HL-60/S4 treated with phorbol 12-myristate 13-acetate at 8.2 ng/mL for 4 days and 3 days (cell line): ENCODE measurements at regions not wholly inside any gene's neighbourhood (a gene's known extent, or its start where the extent isn't known, plus 50 kb on each side); places are given as distances from the start of the nearest gene placed in this dataset.
"Not testable (repeated sequence)": the region's sequence is repeated elsewhere in the genome, so short reads cannot be mapped to it uniquely, and the experiment has no call there.

Experiments
- in situ Hi-C: fragments of 300-500 bp; cut with MboI; formaldehyde crosslinking; loops from 2 replicates; pipeline ENCODE4 v1.15.0; 2022; ENCODE audit warnings: low sequenced_read_pairs

DNA sequence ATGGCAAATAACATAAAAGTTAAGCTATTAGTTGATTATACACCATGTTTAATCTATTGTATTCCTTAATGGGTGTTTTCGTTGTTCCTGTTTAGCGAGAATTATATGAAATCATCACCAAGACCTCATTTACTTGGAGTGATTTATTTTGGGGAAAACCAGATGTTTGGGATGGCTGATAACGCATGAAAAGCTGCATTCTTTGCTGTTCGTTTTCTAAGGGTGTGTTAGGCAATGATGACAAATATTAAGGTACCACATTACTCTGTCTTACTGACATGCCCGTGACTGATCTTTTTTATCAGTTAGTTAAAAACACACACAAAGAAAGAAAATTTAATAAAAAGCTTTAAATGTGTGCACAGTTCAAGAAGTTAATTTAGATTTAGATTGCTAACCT, 176.4 kb downstream of the ZFP64 start:
- in situ Hi-C loops = no loop called here

DNA sequence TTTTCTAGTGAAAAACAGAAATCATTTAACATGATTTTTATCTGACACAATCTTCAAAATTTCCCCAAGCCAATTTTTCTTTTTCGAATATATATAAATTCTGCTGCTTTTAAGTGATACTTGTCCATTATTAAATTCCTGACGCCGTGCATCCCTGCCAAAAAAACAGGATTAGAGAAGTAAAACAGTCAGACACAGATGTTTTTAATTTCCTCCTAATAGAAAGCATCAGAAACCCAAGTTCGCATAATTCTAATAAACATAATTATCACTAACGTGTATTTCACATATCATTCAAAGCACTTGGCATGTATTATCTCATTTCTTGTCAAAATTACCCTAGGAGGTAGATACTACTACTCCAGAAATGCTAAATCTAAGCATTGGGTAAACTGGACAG, 179.5 kb downstream of the ZFP64 start:
- in situ Hi-C loops = no loop called here

DNA sequence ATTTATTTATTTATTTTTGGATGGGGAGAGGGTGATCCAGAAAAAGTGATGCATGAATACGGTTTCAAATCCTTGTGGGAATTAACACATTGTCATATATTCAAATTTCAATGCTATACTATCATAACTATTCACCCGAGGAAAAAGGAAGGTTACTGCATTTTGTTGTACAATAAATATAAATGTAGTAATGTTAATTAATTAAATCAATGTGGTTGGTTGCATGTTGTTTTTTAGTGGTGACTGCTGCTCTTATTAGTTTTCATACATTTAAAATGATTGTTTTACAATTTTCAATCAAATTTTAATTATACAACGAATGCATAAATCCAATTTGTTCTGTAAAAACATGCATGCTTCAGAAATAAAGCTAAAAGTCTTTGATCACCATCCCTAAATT, 180.5 kb downstream of the ZFP64 start:
- in situ Hi-C loops = no loop called here

DNA sequence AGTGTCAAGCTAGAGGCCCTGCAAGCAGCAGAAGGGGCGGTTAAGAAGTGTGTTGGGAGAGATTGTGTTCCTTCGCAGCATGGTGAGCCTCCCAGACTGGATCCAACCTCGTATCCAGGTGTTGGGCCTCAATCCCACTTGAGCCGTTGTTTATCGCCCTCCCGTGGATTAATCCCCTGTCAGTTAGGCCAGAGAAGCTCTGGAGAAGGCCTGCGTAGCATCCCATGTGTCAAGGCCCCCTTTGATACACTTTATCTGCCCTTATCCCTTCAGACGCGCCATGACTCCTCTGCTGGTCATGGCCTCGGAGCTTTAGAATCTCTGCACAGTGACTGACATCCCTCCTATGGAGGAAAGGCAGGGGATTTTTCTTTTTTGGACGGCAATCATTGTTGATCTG, 181.0 kb downstream of the ZFP64 start:
- in situ Hi-C loops = no loop called here

DNA sequence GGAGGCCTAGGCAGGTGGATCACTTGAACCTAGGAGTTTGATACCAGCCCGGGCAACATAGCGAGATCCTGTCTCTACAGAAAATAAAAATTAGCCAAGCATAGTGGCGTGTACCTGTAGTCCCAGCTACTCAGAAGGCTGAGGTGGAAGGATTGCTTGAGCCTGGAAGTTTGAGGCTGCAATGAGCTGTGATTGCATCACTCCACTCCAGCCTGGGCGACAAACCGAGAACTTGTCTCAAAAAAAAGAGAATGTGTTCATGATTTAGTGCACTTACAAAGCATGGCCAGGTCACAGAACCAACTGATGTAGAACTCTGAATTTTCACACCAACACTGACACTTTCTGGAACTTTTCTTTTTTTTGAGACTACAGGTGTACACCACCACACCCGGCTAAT, 182.7 kb downstream of the ZFP64 start:
- in situ Hi-C loops = no loop called here

GRCh38 chr20:52004715-52005114, 186.9 kb downstream of the ZFP64 start:
- in situ Hi-C loops = no loop called here

GRCh38 chr20:52004018-52004417, 187.6 kb downstream of the ZFP64 start:
- in situ Hi-C loops = no loop called here

DNA sequence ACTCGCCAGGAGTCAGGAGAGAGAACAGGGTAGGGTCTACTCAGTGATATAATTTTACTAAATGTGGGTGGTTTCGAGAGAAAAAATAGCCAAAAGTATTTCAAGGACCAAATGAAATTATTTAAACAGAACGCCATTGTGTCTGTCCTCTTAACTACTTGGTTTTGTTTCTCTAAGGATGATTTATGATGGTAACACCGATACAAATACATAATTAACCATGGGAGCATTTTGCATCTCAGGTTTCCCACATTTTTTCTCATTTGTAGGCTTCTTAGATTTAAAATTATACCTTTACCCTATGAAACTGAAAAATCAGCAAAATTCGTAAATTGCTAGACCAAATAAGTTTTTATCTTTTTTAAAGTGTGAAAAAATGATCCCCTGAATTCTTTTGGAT, 188.2 kb downstream of the ZFP64 start:
- in situ Hi-C loops = no loop called here

GRCh38 chr20:52001999-52002666, 189.4 kb downstream of the ZFP64 start:
- in situ Hi-C loops = no loop called here

- in situ Hi-C loops = not testable (repeated sequence)
These were observed 194.2 kb downstream of the ZFP64 start for GRCh38 chr20:51997281-51997936.

GRCh38 chr20:51995551-51995951, 193.2 kb upstream of the SALL4 start:
- in situ Hi-C loops = no loop called here

DNA sequence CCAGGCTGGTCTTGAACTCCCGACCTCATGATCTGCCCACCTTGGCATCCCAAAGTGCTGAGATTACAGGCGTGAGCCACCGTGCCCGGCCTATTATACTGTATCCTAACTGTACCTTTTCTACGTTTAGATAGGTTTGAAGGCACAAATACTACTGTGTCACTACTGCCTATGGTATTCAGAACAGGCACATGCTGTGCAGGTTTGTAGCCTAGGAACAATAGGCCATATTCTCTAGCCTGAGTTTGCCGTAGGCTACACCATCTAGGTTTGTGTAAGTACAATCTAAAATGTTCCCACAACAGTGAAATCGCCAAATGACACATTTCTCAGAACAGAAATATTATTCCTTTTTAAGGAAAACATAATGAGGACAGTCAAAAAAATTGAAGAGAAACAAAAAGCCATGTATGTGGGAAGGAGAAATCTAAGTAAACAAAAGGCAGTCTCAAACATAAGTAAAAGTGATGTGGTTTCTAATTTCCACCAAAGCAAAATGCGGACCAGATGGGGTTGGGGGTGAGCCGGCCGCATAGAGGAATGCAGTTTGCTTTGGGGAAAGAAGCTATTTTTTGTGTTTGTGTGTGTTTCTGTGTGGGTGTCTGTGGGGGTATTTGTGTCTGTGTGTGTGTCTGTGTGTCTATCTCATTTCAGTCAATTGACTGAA, 192.6 kb upstream of the SALL4 start:
- in situ Hi-C loops = no loop called here

DNA sequence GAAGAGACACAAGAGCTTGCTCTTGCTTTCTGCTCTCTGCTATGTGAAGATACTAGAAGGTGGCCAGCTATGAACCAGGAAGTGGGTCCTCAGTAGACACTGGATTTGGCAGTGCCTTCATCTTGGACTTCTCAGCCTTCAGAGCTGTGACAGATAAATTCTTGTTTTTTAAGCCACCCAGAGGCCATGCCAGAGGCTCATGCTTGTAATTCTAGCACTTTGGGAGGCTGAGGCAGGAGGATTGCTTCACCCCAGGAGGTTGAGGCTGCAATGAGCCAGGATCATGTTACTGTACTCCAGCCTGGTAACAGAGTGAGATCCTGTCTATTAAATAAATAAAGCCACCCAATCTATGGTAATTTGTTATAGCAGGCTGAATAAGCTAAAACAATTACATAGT, 185.5 kb upstream of the SALL4 start:
- in situ Hi-C loops = no loop called here

DNA sequence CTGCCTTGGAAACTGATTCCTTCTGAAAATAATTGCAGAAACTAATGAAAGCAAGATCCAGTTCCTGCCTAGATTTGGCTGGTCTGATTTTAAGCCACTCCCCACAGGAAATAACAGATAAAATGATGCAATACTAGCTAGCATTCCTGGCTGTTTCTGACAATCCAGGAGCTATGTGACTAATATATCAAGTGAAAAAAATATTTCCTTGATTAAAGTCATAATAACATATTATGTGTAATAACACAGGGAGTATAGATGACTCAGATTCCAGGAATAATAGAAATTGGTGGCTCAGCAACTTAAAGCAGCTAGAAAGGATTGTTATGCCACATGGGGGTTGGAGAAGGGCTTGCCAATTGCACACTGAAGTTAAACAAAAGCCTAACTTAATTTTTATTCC, 182.7 kb upstream of the SALL4 start:
- in situ Hi-C loops = no loop called here

DNA sequence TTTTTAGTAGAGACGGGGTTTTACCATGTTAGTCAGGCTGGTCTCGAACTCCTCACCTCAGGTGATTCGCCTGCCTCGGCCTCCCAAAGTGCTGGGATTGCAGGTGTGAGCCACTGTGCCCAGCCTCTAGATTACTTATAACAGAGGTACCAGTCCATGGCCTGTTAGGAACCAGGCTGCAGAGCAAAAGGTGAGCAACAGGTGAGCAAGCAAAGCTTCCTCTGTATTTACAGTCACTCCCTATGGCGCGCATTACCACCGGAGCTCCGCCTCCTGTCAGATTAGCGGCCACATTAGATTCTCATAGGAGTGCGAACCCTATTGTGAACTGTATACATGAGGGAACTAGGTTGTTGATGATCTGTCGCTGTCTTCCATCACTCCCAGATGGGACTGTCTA, 178.0 kb upstream of the SALL4 start:
- in situ Hi-C loops = no loop called here

DNA sequence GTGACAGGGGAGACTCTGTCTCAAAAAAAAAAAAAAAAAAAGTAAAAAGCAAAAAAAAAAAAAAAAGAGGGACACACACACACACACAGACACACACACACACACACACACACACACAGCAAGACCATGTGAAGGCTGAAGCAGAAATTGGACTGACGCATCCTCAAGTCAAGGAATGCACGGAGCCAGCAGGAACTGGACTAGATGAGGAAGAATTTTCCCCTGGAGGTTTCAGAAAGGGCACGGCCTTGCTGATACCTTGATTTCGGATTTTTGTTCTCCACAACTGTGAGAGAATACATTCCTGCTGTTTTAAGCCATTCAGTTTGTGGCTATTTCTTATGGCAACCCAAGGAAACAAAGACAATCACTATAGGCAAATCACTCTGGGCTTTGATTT, 176.9 kb upstream of the SALL4 start:
- in situ Hi-C loops = no loop called here

DNA sequence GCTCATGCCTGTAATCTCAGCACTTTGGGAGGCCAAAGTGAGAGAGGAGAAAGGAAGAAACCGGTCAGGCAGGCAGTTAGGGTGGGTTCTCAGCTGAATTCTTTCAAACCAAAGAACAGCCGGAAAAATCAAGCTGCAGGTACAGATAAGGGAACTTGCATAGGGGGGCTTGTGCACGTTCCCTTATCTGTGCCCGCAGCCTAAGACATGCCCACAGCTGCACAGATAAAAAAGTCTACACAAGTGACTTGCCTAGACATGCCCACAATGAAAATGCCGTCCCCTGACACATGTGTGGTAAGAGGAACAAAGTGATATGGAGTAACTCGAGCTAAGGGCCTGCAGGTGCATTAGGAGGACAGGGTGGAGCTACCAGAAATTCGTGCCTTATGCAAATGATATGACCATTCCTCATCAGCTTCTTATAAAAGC, 175.8 kb upstream of the SALL4 start:
- in situ Hi-C loops = no loop called here

GRCh38 chr20:51972056-51972455, 169.7 kb upstream of the SALL4 start:
- in situ Hi-C loops = no loop called here

DNA sequence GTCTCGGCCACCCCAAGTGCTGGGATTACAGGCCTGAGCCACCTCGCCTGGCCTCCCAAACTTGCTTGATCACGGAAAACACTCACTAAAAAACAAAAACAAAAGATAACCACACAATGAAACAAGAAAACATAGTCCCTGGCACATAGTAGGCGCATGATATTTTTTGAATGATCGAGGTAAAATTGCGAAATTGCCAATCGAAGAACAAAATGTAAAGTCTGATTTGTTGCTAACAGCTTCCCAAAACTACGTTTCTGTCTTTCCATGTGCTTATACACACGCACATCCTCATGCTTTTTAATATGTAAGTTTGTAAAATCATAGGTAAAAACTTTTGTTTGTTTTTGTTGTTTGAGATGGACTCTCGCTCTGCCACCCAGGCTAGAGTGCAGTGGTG, 168.5 kb upstream of the SALL4 start:
- in situ Hi-C loops = no loop called here

GRCh38 chr20:51969191-51969590, 166.9 kb upstream of the SALL4 start:
- in situ Hi-C loops = no loop called here

GRCh38 chr20:51968151-51968550, 165.8 kb upstream of the SALL4 start:
- in situ Hi-C loops = no loop called here

- in situ Hi-C loops = no loop called here
These were observed 164.1 kb upstream of the SALL4 start for GRCh38 chr20:51966296-51966971.
